CD4-positive, alpha-beta T cell treated with Interleukin-6 for 4 hours (primary cell): ENCODE measurements at regions not wholly inside any gene's neighbourhood (a gene's known extent, or its start where the extent isn't known, plus 50 kb on each side); places are given as distances from the start of the nearest gene placed in this dataset.

Experiments used
- DNase-seq: peaks from one replicate; pipeline ENCODE4 v3.0.0-alpha.2; 2020; ENCODE audit warnings: mixed read lengths

DNA sequence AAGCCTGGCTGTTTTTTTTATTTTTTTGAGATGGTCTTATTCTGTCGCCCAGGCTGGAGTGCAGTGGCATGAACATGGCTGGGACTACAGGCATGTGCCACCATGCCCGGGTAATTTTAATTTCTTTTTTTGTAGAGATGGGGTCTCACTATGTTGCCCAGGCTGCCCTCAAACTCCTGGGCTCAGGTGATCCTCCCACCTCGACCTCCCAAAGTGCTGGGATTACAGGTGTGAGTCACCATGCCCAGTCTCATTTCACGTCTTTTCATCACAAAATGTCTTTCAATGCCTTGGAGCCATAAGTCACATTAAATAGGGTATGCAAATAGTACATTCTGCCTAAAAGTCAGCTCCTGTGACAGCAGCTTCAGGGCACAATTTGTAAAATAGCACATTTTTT is 52.8 kb downstream of the SOX2 start:
- no peak for DNase-seq

DNA sequence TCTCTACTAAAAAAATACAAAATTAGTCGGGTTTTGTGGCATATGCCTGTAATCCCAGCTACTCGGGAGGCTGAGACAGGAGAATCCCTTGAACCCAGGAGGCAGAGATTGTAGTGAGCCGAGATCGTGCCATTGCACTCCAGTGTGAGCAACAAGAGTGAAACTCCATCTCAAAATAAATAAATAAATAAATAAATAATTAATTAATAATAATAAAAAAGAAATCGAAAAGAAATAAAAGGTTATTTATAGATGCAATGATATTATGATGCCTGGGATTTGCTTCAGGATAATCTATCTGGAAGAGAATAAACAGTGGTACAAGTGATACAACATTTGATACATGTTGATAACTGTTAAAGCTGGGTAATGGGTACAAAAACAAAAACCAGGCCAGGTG is 58.6 kb downstream of the SOX2 start:
- no peak for DNase-seq

DNA sequence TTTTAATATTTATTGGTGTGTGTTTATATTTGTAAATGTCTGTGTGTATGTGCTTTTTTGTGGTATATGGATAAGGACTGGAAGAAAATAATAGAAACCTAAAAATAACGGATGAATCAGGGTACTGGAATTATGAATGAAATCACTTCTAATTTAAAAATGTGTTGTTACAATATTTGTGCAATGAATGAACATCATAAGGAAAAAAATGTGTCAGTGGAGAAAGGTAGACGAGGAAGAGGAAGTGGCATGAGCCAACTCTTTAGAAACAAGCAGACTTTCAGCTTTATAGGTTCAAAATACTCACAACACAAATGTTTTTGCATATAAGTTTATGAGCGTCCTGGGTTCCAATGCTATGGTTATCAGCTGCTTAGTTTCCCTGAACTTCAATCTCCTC is 59.4 kb downstream of the SOX2 start:
- DNase-seq = no peak

DNA sequence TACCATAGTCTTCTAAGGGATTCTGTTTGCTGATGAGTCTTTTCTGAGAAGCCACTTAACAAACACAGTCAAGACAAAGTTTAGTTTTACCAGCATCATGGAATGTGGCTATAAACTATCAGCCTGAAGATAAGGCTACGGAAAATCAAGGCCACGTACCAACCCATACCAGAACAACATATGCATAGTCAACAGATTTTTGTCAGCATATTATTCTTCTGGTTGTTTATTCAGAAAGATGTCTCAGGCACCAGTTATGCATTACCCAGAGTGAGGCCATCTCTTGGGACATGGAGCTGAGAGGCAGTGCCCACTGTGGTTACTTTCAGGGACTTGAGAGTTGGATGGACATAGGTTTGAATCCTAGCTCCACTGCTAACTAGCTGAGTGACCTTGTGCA is 60.4 kb downstream of the SOX2 start:
- no peak for DNase-seq

DNA sequence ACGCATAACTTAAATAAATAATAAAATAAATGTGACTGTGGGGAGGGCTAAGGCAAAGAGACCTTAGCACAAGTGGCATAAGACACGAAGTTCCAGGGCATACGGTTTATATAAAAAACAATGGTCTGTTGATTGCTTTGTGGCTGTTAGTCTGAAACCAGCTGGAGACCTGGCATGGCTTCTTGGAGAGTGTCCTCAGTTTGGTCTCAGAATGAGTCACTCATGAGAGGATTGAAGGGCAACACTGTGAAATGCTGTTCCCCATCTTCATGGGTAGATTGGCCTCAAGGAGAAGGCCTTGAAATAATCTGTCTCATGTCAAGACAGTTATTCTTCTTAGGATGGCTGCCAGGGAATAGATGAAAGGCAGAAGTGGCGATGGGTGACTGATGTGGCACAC is 62.2 kb downstream of the SOX2 start:
- no peak for DNase-seq

DNA sequence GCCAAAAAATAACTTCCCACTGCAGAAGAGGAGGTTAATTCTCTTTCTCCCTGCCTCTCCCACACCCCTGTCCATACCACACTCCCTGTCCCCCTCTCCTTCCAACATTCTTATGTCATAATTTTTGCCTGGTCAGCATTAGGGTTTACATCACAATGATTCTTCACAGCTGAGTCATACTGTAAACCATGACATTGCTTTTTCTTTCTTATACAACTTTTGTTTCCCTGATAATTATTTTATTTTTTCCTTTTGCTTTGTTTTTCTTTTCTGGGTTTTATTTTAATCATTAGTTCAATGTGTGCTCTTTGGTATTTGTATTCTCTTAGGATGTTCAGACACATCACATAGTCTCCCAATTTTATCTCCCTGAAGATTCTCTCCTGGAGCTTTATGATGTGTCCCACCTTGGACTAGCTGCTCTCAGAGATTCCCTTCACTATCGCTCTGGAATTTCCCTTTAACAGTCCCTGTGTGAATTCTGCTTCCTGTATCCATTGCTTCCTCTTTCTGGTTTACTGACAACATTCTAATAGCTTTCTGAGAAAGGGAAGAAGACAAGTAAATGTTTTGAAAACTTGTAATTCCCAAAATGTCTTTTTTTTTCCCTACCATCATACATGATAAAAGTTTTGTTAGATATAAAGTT is 70.7 kb downstream of the SOX2 start:
- no peak for DNase-seq

DNA sequence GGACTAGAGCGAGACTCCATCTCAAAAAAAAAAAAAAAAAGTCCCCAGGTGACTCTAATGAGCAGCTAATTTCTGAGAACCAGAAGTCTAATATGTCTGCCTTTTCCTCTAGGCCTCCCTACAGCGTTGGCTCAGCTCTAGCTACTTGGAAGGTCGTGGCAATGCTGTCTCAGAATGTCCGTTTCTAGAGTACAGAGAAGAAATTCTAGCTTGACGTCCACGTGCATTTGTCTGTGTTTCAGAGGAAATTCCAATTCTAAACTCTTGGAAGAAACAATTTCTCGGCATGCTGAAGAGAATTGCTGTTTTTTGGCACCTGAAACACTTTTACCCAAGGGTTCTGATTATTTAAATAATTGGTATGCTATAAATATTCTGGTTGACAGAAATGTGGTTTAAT is 78.8 kb downstream of the SOX2 start:
- DNase-seq = no peak

DNA sequence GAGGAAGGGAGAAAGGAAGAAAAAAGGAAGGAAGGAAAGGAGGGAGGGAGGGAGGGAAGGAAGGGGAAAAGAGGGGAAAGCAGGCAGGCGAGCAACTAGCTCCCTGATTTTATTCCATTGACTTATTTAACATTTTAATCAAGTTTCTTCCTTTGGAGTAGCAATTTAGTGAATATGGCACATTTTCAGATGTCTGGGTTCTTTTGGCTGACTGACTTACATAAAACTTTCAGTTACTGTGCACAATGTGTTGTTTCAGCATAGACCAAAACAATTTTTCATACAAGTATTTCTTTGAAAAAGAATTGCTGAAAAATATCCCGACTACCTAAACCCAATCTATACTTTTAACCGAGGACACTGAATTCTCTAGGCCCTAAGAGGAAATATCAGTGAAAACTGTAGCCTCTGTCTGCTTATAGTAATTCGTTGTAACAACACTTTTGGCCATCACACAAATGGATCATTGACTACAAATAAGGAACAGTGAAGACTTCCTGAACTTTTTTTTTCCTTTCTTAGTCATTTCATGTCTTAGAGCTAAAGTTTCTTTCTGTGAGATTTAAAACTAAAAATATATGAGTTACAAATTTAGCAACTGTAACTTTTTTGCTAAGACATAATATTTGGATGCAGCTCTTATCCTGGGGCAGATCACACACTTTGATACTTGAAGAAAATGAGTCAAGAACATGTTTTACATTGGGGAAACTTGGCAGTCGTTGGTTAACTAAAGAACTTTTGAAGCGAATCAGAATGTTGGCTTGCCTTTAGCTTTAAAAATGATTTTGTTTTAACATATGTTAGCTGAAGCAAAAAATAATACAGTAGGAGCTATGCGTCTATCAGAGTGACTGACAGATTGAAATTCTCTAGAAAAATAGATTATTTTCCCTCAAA is 79.6 kb downstream of the SOX2 start:
- DNase-seq = no peak

DNA sequence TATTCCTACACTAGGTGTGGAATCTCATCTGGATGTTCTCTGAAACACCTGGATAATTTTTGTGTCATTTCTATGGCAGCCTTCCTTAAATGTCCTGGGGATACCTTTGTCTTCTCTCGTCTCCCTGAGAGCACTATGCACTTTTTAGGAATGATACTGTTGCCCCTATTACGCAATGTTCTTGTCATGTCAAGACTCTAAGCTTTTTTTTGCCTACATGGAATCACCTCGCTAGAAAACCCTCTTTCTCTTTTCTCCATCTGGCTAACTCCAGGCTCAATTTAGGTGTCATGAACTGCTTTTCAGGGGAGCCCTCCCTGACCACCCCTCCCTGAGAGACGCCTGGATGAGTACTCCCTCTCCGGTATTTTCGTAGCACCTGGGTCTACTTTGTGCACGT is 81.3 kb downstream of the SOX2 start:
- DNase-seq = no peak

DNA sequence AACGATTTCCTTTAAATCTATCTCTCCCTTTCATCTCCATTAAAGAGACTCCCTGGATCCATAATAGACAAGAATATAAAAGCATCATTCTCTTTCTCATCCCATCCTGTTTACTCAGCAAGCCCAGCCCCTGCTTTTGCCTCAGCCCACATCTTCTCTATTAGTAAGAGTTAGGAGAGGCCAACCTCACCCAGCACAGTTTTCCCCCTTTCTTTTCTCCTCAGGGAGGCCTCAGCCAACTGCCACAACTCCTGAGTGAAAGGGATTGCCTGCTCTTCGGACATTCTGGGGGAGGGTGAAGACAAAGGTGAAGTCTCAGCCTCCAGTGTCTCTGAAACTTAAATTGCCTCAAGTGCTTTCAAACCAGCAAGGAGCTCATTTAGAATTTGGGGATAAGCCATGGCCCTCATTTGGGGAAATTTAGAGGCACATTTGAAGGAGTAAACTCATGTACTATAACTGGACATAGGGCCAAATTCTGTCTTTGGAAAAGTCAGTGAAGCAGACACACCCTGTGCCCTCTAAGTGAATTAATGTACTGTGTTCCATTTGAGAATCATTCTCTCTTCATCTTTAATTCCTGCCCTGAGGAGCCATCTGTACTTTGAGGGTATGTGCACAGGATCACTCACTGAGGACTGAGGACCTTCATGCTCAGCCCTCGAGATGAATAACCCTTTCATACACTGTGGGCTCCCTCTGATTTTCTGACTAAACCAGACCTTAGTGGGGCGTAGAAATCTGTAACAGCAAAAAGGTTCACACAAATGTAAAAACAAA is 82.5 kb downstream of the SOX2 start:
- no peak for DNase-seq

DNA sequence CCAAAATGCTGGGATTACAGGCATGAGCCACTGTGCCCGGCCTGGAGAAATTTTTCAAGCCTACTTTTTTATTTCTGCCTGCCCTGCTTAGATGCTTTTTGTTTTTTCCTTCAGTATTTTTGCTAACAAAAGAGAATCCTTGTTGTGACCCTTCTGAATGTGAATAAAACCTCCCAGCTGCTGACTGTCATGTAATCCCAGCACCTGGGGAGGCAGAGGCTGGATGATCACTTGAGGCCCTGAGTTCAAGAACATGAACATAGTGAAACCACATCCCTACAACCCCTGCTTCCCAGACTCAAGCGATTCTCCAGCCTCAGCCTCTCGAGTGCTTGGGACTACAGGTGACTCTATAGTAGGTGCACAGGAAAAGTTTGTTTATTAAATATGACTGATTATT is 84.9 kb downstream of the SOX2 start:
- no peak for DNase-seq

DNA sequence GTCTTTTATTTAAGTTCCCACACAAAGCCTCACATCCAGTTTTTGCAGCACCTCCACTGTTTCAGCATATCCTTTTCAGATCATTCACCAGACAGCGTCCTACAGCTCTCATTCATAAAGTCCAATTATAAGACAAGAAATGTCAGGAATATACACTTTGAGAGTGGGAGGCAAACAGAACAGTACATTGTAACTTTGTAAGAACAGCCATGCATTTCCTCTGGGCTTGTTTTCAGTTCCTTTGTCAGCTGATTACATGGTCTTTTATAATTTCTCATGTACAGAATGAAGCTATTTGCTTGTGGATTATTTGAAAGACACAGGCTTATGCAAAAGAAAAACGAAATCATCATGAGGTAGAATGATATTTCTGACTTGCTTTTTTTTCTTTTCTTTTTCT is 85.7 kb downstream of the SOX2 start:
- DNase-seq = no peak

DNA sequence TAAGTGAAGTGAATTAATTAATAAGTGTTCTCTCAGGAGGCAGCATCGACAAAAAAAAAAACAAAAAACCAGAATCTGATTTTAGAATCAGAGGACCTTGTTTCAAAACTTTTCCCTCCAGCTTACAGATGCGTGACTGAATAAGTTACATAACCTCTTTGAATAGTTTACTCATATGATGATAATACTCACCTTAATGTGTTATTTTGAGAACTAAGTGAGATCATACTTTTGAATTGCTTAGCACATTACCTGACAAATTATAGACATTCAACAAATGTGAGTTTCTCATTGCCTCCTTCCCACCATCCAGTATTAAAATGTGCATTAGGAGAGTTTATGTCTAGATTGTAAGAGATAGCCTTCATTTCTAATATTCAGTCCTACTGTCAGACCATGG is 94.0 kb downstream of the SOX2 start:
- DNase-seq = no peak

DNA sequence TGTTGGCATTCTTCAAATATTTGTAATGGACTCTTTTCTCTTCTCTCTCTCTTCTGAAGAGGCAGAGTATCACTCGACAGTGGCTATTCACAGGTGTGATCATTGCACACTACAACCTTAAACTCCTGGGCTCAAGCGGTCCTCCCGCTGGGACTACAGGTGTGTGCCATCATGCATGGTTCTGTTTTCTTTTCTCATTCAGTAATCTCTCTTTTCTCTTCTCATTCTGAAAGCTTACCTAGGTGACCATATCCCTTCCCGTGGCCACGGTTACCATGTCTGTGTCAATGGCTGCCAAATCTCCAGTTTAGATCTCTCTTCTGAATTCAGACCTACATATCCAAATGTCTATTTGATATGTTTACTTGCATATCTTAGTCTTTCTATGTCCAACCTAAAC is 96.3 kb downstream of the SOX2 start:
- no peak for DNase-seq

DNA sequence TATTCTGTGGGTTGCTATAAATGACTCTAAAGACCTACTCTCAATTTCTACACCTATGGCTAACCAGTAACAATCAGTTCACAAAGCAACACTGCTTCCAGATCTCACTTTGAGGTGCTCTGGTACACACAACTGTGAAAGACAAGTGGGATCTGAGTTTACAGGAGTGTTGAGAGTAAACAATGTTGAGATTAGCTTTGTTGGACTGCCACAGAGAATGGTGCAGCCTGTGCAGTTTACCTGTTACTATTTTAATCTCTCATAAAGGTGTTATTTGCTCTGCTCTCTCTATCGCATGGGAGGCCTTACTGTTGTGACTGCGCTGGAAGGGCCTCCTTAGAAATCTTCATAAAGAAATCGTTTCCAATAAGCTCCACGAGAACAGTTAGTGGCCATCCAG is 112.0 kb downstream of the SOX2 start:
- DNase-seq = no peak

DNA sequence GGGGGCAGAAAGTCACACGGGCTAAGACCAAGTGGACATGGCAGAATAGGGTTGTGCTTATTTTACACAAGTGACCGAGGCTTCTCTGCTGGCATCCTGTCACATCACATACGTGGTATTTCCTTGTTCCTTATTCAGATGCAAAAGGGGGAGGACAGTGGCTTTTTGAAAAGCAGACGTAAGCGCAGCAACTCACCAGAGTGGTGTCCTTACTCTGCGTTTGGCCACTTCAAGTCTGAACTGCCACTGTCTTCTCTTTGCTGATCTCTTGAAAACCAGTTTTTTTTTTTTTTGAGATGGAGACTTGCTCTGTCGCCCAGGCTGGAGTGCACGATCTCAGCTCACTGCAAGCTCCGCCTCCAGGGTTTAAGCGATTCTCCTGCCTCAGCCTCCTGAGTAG is 113.2 kb downstream of the SOX2 start:
- DNase-seq = no peak

DNA sequence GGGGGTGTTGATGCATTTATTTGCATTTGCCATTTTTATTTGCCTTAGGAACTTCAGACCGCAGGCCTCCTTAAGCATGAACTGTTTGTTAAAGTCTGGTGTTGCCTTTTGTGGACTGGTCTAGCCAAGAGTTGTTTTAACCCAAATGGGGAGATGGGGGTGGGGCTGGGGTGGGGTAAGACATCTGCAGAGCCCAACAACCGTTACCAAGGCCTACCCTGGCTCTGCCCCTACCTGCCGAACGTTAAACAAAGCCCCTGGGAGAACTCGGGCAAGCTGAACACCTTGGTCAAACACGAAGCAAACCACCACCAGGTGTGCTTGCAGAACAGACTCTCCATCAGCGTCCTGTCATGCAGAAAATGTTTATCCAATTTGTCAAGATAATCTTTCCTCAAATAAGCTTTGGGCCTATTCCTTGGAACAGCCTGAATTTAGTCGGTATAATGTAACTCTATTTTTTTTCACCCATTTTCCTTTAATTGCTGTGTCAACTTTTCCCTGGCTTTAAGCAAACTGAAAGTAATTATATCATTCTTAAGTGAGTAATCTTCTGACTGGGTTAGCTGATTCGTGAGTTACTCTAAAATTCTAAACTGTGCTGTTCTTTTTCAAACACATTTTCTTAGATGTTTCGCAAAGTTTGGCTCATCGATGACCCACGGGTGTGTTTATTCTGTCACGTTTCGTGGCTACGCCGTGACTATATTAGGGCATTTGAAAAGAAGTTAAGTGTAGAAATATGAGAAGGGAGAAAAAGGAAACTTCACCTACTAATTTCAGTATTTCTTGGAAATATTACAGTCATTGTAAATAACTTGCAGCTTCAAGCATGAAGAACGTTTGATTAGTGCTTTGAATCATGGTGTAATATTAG is 127.6 kb downstream of the SOX2 start:
- no peak for DNase-seq

DNA sequence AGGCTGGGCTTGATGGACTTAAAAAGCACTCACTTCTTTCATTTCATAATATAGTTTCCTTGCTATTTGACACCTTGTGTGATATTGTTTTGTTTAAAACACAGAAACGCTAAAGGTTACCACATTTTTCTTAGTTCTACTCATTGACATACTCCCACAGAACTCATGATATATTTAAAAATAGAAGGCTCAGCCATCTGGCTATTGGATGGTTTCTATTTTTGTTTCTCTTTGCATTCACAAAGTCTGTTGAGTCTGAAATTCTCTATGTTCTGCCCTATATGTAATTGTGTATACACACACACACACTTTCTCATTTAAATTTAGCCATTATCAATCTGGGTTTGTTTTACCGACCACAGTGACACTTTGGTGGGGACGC is 128.2 kb downstream of the SOX2 start:
- DNase-seq = no peak

DNA sequence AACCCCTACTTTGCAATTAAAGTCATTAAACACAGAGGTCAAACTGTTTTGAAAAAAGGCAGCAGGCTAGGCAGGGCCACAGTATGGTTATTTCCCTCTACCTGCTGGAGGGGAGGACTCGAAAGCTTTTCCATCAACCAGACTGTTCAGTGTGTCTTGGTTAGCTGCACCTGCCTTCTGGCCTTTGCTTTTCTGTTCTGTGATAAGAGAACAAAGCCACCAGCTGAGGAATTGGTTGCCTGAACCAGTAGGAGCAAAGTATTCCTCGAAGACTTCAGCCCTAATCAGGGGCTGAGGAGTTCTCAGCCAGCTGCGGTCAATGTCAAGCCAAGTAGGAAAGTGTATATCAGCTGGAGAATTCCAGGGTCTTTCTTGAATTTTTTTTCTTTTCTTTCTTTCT is 132.5 kb downstream of the SOX2 start:
- DNase-seq = no peak

DNA sequence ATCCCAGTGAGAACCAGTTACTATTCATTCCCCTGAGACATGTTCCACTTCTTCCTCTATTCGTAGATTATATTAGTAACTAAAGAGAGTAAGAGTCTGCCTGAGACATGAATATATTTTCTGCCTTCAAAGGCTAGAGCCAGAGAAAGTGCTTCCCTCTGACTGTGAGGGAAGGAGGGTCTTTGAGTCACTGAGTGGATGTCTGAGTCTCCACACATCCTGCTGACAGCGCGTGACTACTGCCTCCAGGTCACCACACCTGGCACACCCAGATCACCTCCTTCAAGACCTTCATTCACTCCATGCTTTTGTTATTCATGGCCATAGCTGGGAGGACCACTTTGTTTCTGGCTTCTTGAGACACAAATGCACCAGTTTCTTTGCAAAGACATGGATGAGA is 135.6 kb downstream of the SOX2 start:
- DNase-seq = no peak

DNA sequence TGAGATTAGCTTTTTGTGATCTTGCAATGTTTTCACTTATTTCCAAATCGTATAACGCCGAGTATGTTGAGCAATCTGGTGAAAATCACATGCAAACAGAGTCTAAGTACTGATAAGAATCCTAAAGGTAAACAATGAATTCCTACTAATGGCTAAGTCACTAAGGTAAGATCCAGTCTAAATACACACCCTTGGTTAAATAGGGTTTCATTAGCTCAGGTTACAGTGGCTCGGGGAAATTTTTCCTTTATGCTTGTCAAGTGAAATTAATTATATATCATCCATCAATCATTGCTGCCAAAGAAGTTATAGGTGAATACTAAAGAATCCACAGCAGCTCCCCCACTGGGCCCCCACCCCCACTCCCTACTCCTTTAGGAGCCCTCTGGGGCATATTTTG is 139.3 kb downstream of the SOX2 start:
- no peak for DNase-seq

DNA sequence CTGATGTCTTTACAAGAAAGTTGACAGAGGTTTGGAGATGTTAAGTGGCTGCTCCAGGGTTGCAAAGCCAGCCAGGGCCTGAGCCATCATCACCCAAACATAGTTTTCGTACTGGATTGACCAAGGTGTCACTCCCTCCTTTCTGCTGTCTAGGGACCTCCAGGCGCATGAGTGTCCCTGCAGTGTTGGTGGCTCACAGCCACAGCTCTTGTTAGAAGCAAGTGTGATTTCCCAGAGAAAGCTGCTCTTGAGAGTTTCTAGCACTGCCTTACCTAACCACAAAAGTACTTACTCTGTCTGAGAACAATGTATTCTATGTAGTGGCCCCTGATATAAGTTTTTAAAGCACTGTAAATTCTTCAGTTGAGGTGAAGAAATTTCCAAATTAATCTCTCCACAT is 144.1 kb downstream of the SOX2 start:
- no peak for DNase-seq

DNA sequence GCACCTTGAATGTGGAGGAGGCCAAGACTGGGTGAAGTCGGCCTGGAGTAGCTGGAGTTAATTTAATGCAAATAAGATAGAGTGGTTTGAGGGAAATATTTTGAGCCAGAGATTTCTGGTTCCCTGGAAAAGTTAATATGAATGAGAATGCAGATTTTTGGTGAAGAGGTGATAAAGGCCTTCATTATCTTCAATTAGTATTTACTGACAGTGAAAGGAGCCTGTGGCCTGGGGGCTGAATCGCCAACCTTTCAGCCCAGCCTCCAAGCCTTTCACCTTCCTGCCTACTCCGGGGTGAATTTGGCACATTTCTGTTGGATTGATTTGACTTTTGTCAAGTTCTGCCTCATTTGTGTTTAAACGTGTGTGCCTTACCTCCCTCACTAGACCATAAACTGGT is 147.8 kb downstream of the SOX2 start:
- no peak for DNase-seq
